ENCODE measurements at regions not wholly inside any gene's neighbourhood (a gene's known extent, or its start where the extent isn't known, plus 50 kb on each side); places are given as distances from the start of the nearest gene placed in this dataset.
A peak's percentile ranks its signal among the peaks of the same experiment; 100 is the strongest.
"Not testable (repeated sequence)": the region's sequence is repeated elsewhere in the genome, so short reads cannot be mapped to it uniquely, and the experiment has no call there.

- H3K27me3 ChIP-seq (ENCODE audit: control insufficient read depth in 3 of 3, insufficient read depth in 3 of 3, low read length in 3 of 3): no peaks in the 10 kb centered on the region
- no peak overlapping the region for H3K27ac ChIP-seq (ENCODE audit: low read depth, low read length)
- no peak overlapping the region for H3K9ac ChIP-seq (ENCODE audit: low read depth in 1 of 3, low read length in 3 of 3)
Observed at GRCh38 chr13:81041761-81042160, 700.8 kb upstream of the SPRY2 start.

GRCh38 chr13:81031996-81032395 is 691.1 kb upstream of the SPRY2 start:
- H3K27me3 ChIP-seq (ENCODE audit: control insufficient read depth in 3 of 3, insufficient read depth in 3 of 3, low read length in 3 of 3): no peaks in the 10 kb centered on the region
- no peaks in the 10 kb centered on the region for H3K9me3 ChIP-seq (ENCODE audit: control insufficient read depth in 3 of 3, low read length in 3 of 3)
- no peak overlapping the region for H3K9ac ChIP-seq (ENCODE audit: low read depth in 1 of 3, low read length in 3 of 3)
- H3K27ac ChIP-seq (ENCODE audit: low read depth, low read length): no peak overlapping the region
- no peaks in the 10 kb centered on the region for H3K36me3 ChIP-seq (ENCODE audit: control insufficient read depth in 3 of 3, insufficient read depth in 3 of 3, low read length in 3 of 3)
- no peak overlapping the region for H3K4me3 ChIP-seq (ENCODE audit: low read length in 3 of 3)
- no peaks in the 10 kb centered on the region for H3K4me1 ChIP-seq (ENCODE audit: control insufficient read depth in 3 of 3, insufficient read depth in 3 of 3, low read length in 3 of 3)

More at GRCh38 chr13:81041761-81042160, 700.8 kb upstream of the SPRY2 start:
- Histone ChIP-seq H3K4me1 (ENCODE audit: control insufficient read depth in 3 of 3, insufficient read depth in 3 of 3, low read length in 3 of 3) (no peaks in the 10 kb centered on the region), H3K36me3 (ENCODE audit: control insufficient read depth in 3 of 3, insufficient read depth in 3 of 3, low read length in 3 of 3) (no peaks in the 10 kb centered on the region), H3K4me3 (ENCODE audit: low read length in 3 of 3) (no peak overlapping the region), H3K9me3 (ENCODE audit: control insufficient read depth in 3 of 3, low read length in 3 of 3) (peaks cover 0 to 2% (median 0%) of the 10 kb centered on the region in 3 donors)

GRCh38 chr13:81025091-81025490 is 684.2 kb upstream of the SPRY2 start:
- Histone ChIP-seq H3K27me3 (ENCODE audit: control insufficient read depth in 3 of 3, insufficient read depth in 3 of 3, low read length in 3 of 3) (no peaks in the 10 kb centered on the region), H3K36me3 (ENCODE audit: control insufficient read depth in 3 of 3, insufficient read depth in 3 of 3, low read length in 3 of 3) (peaks cover 0 to 8% (median 6%) of the 10 kb centered on the region in 3 donors), H3K9ac (ENCODE audit: low read depth in 1 of 3, low read length in 3 of 3) (no peak overlapping the region), H3K27ac (ENCODE audit: low read depth, low read length) (no peak overlapping the region), H3K9me3 (ENCODE audit: control insufficient read depth in 3 of 3, low read length in 3 of 3) (peaks cover 0 to 3% (median 0%) of the 10 kb centered on the region in 3 donors), H3K4me3 (ENCODE audit: low read length in 3 of 3) (no peak overlapping the region), H3K4me1 (ENCODE audit: control insufficient read depth in 3 of 3, insufficient read depth in 3 of 3, low read length in 3 of 3) (no peaks in the 10 kb centered on the region)

- H3K36me3 ChIP-seq (ENCODE audit: control insufficient read depth in 3 of 3, insufficient read depth in 3 of 3, low read length in 3 of 3): peaks cover 0 to 8% (median 6%) of the 10 kb centered on the region in 3 donors
- H3K27me3 ChIP-seq (ENCODE audit: control insufficient read depth in 3 of 3, insufficient read depth in 3 of 3, low read length in 3 of 3): no peaks in the 10 kb centered on the region
- H3K4me1 ChIP-seq (ENCODE audit: control insufficient read depth in 3 of 3, insufficient read depth in 3 of 3, low read length in 3 of 3): no peaks in the 10 kb centered on the region
- H3K9ac ChIP-seq (ENCODE audit: low read depth in 1 of 3, low read length in 3 of 3): no peak overlapping the region
- H3K27ac ChIP-seq (ENCODE audit: low read depth, low read length): no peak overlapping the region
- peaks cover 0 to 3% (median 0%) of the 10 kb centered on the region in 3 donors for H3K9me3 ChIP-seq (ENCODE audit: control insufficient read depth in 3 of 3, low read length in 3 of 3)
- no peak overlapping the region for H3K4me3 ChIP-seq (ENCODE audit: low read length in 3 of 3)
Observed at GRCh38 chr13:81021284-81021840, 680.4 kb upstream of the SPRY2 start.

- H3K9ac ChIP-seq (ENCODE audit: low read depth in 1 of 3, low read length in 3 of 3): no peak overlapping the region
Observed at GRCh38 chr13:81020010-81020409, 679.1 kb upstream of the SPRY2 start.

GRCh38 chr13:81018936-81019335 is 678.0 kb upstream of the SPRY2 start:
- no peaks in the 10 kb centered on the region for H3K27me3 ChIP-seq (ENCODE audit: control insufficient read depth in 3 of 3, insufficient read depth in 3 of 3, low read length in 3 of 3)
- H3K9ac ChIP-seq (ENCODE audit: low read depth in 1 of 3, low read length in 3 of 3): no peak overlapping the region
- peaks cover 0 to 8% (median 6%) of the 10 kb centered on the region in 3 donors for H3K36me3 ChIP-seq (ENCODE audit: control insufficient read depth in 3 of 3, insufficient read depth in 3 of 3, low read length in 3 of 3)

More at GRCh38 chr13:81020010-81020409, 679.1 kb upstream of the SPRY2 start:
- Histone ChIP-seq H3K4me3 (ENCODE audit: low read length in 3 of 3) (no peak overlapping the region), H3K27ac (ENCODE audit: low read depth, low read length) (no peak overlapping the region), H3K9me3 (ENCODE audit: control insufficient read depth in 3 of 3, low read length in 3 of 3) (peaks cover 0 to 3% (median 0%) of the 10 kb centered on the region in 3 donors), H3K36me3 (ENCODE audit: control insufficient read depth in 3 of 3, insufficient read depth in 3 of 3, low read length in 3 of 3) (peaks cover 0 to 8% (median 6%) of the 10 kb centered on the region in 3 donors), H3K27me3 (ENCODE audit: control insufficient read depth in 3 of 3, insufficient read depth in 3 of 3, low read length in 3 of 3) (no peaks in the 10 kb centered on the region), H3K4me1 (ENCODE audit: control insufficient read depth in 3 of 3, insufficient read depth in 3 of 3, low read length in 3 of 3) (no peaks in the 10 kb centered on the region)

GRCh38 chr13:81017513-81018152 is 676.7 kb upstream of the SPRY2 start:
- no peak overlapping the region for H3K27ac ChIP-seq (ENCODE audit: low read depth, low read length)
- no peaks in the 10 kb centered on the region for H3K27me3 ChIP-seq (ENCODE audit: control insufficient read depth in 3 of 3, insufficient read depth in 3 of 3, low read length in 3 of 3)
- H3K9ac ChIP-seq (ENCODE audit: low read depth in 1 of 3, low read length in 3 of 3): no peak overlapping the region
- peaks cover 0 to 3% (median 0%) of the 10 kb centered on the region in 3 donors for H3K9me3 ChIP-seq (ENCODE audit: control insufficient read depth in 3 of 3, low read length in 3 of 3)
- H3K4me3 ChIP-seq (ENCODE audit: low read length in 3 of 3): peak overlapping the region in 1 of 3 donors; percentile 54
- no peaks in the 10 kb centered on the region for H3K4me1 ChIP-seq (ENCODE audit: control insufficient read depth in 3 of 3, insufficient read depth in 3 of 3, low read length in 3 of 3)
- H3K36me3 ChIP-seq (ENCODE audit: control insufficient read depth in 3 of 3, insufficient read depth in 3 of 3, low read length in 3 of 3): peaks cover 0 to 8% (median 6%) of the 10 kb centered on the region in 3 donors

More at GRCh38 chr13:81018936-81019335, 678.0 kb upstream of the SPRY2 start:
- Histone ChIP-seq H3K27ac (ENCODE audit: low read depth, low read length) (no peak overlapping the region), H3K4me3 (ENCODE audit: low read length in 3 of 3) (no peak overlapping the region), H3K4me1 (ENCODE audit: control insufficient read depth in 3 of 3, insufficient read depth in 3 of 3, low read length in 3 of 3) (no peaks in the 10 kb centered on the region), H3K9me3 (ENCODE audit: control insufficient read depth in 3 of 3, low read length in 3 of 3) (peaks cover 0 to 3% (median 0%) of the 10 kb centered on the region in 3 donors)

- no peak overlapping the region for H3K27ac ChIP-seq (ENCODE audit: low read depth, low read length)
- H3K27me3 ChIP-seq (ENCODE audit: control insufficient read depth in 3 of 3, insufficient read depth in 3 of 3, low read length in 3 of 3): no peaks in the 10 kb centered on the region
- H3K4me1 ChIP-seq (ENCODE audit: control insufficient read depth in 3 of 3, insufficient read depth in 3 of 3, low read length in 3 of 3): no peaks in the 10 kb centered on the region
- H3K9ac ChIP-seq (ENCODE audit: low read depth in 1 of 3, low read length in 3 of 3): no peak overlapping the region
- peaks cover 0 to 2% (median 0%) of the 10 kb centered on the region in 3 donors for H3K9me3 ChIP-seq (ENCODE audit: control insufficient read depth in 3 of 3, low read length in 3 of 3)
- no peak overlapping the region for H3K4me3 ChIP-seq (ENCODE audit: low read length in 3 of 3)
- no peaks in the 10 kb centered on the region for H3K36me3 ChIP-seq (ENCODE audit: control insufficient read depth in 3 of 3, insufficient read depth in 3 of 3, low read length in 3 of 3)
Observed at GRCh38 chr13:81012031-81012430, 671.1 kb upstream of the SPRY2 start.

GRCh38 chr13:81001828-81002385 is 661.0 kb upstream of the SPRY2 start:
- Histone ChIP-seq H3K27ac (ENCODE audit: low read depth, low read length) (no peak overlapping the region), H3K4me1 (ENCODE audit: control insufficient read depth in 3 of 3, insufficient read depth in 3 of 3, low read length in 3 of 3) (no peaks in the 10 kb centered on the region), H3K4me3 (ENCODE audit: low read length in 3 of 3) (no peak overlapping the region), H3K27me3 (ENCODE audit: control insufficient read depth in 3 of 3, insufficient read depth in 3 of 3, low read length in 3 of 3) (no peaks in the 10 kb centered on the region), H3K9me3 (ENCODE audit: control insufficient read depth in 3 of 3, low read length in 3 of 3) (peaks cover 0 to 3% (median 0%) of the 10 kb centered on the region in 3 donors), H3K9ac (ENCODE audit: low read depth in 1 of 3, low read length in 3 of 3) (no peak overlapping the region), H3K36me3 (ENCODE audit: control insufficient read depth in 3 of 3, insufficient read depth in 3 of 3, low read length in 3 of 3) (no peaks in the 10 kb centered on the region)

- H3K27ac ChIP-seq (ENCODE audit: low read depth, low read length); H3K36me3 ChIP-seq (ENCODE audit: control insufficient read depth in 3 of 3, insufficient read depth in 3 of 3, low read length in 3 of 3); H3K4me3 ChIP-seq (ENCODE audit: low read length in 3 of 3): not testable (repeated sequence)
Observed at GRCh38 chr13:80998603-80999002, 657.7 kb upstream of the SPRY2 start.

More at GRCh38 chr13:80998603-80999002, 657.7 kb upstream of the SPRY2 start:
- H3K9ac ChIP-seq (ENCODE audit: low read depth in 1 of 3, low read length in 3 of 3); H3K4me1 ChIP-seq (ENCODE audit: control insufficient read depth in 3 of 3, insufficient read depth in 3 of 3, low read length in 3 of 3); H3K27me3 ChIP-seq (ENCODE audit: control insufficient read depth in 3 of 3, insufficient read depth in 3 of 3, low read length in 3 of 3); H3K9me3 ChIP-seq (ENCODE audit: control insufficient read depth in 3 of 3, low read length in 3 of 3): not testable (repeated sequence)
